ENCODE measurements at regions not wholly inside any gene's neighbourhood (a gene's known extent, or its start where the extent isn't known, plus 50 kb on each side); places are given as distances from the start of the nearest gene placed in this dataset.

DNA sequence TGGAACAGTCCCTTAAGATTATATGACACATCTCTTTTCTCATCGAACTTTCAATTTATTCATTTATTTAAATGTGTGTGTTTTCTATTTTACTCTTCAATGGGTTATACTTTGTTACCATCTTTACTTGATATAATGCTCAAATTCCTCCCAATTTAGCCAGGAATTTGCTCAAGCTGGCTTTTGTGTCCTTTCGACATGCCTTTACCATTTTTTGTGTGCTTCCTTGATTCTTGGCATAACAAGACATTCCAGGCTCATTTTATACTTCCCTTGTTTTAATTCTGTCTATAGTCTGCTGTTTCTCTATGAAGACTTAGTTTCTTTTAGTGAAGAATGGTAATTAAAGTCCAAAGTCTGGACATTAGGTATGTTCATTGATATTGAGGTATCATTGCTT, 315.8 kb downstream of the AEBP2 start:
- TF ChIP-seq, protein P1, sequence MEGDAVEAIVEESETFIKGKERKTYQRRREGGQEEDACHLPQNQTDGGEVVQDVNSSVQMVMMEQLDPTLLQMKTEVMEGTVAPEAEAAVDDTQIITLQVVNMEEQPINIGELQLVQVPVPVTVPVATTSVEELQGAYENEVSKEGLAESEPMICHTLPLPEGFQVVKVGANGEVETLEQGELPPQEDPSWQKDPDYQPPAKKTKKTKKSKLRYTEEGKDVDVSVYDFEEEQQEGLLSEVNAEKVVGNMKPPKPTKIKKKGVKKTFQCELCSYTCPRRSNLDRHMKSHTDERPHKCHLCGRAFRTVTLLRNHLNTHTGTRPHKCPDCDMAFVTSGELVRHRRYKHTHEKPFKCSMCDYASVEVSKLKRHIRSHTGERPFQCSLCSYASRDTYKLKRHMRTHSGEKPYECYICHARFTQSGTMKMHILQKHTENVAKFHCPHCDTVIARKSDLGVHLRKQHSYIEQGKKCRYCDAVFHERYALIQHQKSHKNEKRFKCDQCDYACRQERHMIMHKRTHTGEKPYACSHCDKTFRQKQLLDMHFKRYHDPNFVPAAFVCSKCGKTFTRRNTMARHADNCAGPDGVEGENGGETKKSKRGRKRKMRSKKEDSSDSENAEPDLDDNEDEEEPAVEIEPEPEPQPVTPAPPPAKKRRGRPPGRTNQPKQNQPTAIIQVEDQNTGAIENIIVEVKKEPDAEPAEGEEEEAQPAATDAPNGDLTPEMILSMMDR (conservative IDR thresholded peaks at IDR 0.05 in 1 of 2, IDR thresholded peaks at IDR 0.05 in 1 of 2; ENCODE audit: extremely low read depth in 1 of 2, insufficient read depth in 1 of 2, low read depth in 1 of 2, low read length in 2 of 2), result no peak
- no peak for TF ChIP-seq EZH2 (IDR thresholded peaks at IDR 0.05; ENCODE audit: borderline replicate concordance, low read length)

All from mammary epithelial cell (primary cell).